ENCODE measurements at regions not wholly inside any gene's neighbourhood (a gene's known extent, or its start where the extent isn't known, plus 50 kb on each side); places are given as distances from the start of the nearest gene placed in this dataset.

DNA sequence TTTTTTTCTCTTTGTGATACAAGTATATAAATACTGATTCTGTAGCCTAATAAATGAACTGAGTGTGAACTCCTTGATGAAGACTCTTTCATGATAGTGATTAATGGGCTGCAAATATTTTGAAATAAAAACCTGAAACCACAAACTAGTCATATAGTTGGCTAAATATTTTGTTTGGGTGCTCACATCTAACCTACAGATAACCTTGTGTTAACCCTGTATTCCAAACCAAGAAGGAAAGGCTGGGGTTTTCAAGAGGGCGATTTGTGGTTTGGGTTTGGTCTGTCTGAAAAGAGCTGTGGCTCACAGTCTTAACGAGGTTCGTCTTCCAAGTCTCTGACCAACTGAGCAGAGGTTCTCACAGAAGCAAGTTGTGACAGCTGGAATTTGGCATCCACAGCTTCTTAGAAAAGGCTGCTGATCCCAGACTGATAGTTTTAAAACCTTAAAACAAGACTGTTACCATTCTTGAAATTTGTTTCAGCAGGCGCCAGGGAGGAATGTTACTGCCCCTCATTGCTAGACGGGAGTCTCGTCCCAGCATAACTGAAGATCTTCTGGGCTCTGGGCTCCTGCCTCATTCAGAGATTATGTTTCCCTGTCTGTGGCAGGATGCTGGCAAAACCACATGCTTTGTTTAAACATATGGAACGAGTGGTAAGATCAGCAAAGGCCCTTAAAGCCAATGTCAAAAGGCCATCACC lies 736.4 kb upstream of the MARCKS start:
- H3K27ac ChIP-seq (ENCODE audit: low read depth in 2 of 2, low read length in 1 of 2) = peak overlapping the region; percentile 89 to 94; a peak in 3 of 4 replicates
- no peaks in the 10 kb centered on the region for H3K79me2 ChIP-seq (ENCODE audit: insufficient read depth)
- peaks cover 43% of the 10 kb centered on the region for H3F3A ChIP-seq (replicated peaks; ENCODE audit: insufficient read depth)
- no peak overlapping the region for H3K4me3 ChIP-seq (ENCODE audit: low read depth in 2 of 2, low read length in 1 of 2)
- DNase-seq = no peak
- 10% methylated on average over 7 of the region's 7 CpGs for WGBS (ENCODE audit: low lambda C conversion rate)
- ChIA-PET CTCF (interaction anchor here (1.0 to 1.4 kb wide), 2 partner anchors 16 to 72 kb away, joined by 3 read pairs; no protein-coding TSS in a partner anchor), POLR2A (no interaction called here)
- H4K20me1 ChIP-seq (ENCODE audit: insufficient read depth) = no peaks in the 10 kb centered on the region
- peak overlapping the region; percentile 68; the same call in 1 of the 2 replicates for H3K9ac ChIP-seq
- no peak overlapping the region for H2AFZ ChIP-seq (ENCODE audit: low read depth)
- TF ChIP-seq RXRA (IDR thresholded peaks at IDR 0.05; ENCODE audit: borderline replicate concordance, low read depth) (peak; percentile 97), TEAD4 (IDR thresholded peaks at IDR 0.05; ENCODE audit: borderline replicate concordance, insufficient read depth) (peak; percentile 93), JUND (IDR thresholded peaks at IDR 0.05) (peak; percentile 66), MAX (IDR thresholded peaks at IDR 0.05; ENCODE audit: low read depth) (peak; percentile 66), EP300 (IDR thresholded peaks at IDR 0.05; ENCODE audit: borderline replicate concordance in 1 of 2, low read depth in 1 of 2, low read length in 1 of 2) (peak in 1 of 2 experiments; percentile 97; a peak in 2 of 4 replicates), MEF2A (IDR thresholded peaks at IDR 0.05; ENCODE audit: borderline replicate concordance, low read depth) (peak; percentile 68), TCF12 (IDR thresholded peaks at IDR 0.05) (peak; percentile 92), PBX3 (IDR thresholded peaks at IDR 0.05) (peak; percentile 90), IRF3 (IDR thresholded peaks at IDR 0.05; ENCODE audit: low read depth, low read length) (no peak), SMC3 (IDR thresholded peaks at IDR 0.05; ENCODE audit: low read depth, low read length) (no peak; the same call in 1 of the 2 replicates), FOSL2 (IDR thresholded peaks at IDR 0.05; ENCODE audit: borderline replicate concordance, low read depth) (peak; percentile 31; the same call in 1 of the 2 replicates), NRF1 (IDR thresholded peaks at IDR 0.05; ENCODE audit: low read depth, low read length) (no peak), NFIC (IDR thresholded peaks at IDR 0.05; ENCODE audit: borderline replicate concordance) (peak; percentile 75), ELF1 (IDR thresholded peaks at IDR 0.05) (peak; percentile 19; the same call in 1 of the 2 replicates), CHD2 (IDR thresholded peaks at IDR 0.05; ENCODE audit: low read length, partially characterized antibody) (no peak), FOXM1 (IDR thresholded peaks at IDR 0.05; ENCODE audit: low read depth) (peak; percentile 86), TAF1 (IDR thresholded peaks at IDR 0.05; ENCODE audit: borderline replicate concordance, low read depth, low read length) (peak; percentile 54; the same call in 1 of the 2 replicates), SIN3A (IDR thresholded peaks at IDR 0.05; ENCODE audit: borderline replicate concordance, low read depth, low read length) (peak; percentile 17; the same call in 1 of the 2 replicates), EZH2phosphoT487 (IDR thresholded peaks at IDR 0.05; ENCODE audit: borderline replicate concordance, low read depth) (no peak)
- TF ChIP-seq, protein P1, sequence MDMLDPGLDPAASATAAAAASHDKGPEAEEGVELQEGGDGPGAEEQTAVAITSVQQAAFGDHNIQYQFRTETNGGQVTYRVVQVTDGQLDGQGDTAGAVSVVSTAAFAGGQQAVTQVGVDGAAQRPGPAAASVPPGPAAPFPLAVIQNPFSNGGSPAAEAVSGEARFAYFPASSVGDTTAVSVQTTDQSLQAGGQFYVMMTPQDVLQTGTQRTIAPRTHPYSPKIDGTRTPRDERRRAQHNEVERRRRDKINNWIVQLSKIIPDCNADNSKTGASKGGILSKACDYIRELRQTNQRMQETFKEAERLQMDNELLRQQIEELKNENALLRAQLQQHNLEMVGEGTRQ (IDR thresholded peaks at IDR 0.05; ENCODE audit: borderline replicate concordance, low read depth, low read length) = no peak
- TF ChIP-seq, protein P2, sequence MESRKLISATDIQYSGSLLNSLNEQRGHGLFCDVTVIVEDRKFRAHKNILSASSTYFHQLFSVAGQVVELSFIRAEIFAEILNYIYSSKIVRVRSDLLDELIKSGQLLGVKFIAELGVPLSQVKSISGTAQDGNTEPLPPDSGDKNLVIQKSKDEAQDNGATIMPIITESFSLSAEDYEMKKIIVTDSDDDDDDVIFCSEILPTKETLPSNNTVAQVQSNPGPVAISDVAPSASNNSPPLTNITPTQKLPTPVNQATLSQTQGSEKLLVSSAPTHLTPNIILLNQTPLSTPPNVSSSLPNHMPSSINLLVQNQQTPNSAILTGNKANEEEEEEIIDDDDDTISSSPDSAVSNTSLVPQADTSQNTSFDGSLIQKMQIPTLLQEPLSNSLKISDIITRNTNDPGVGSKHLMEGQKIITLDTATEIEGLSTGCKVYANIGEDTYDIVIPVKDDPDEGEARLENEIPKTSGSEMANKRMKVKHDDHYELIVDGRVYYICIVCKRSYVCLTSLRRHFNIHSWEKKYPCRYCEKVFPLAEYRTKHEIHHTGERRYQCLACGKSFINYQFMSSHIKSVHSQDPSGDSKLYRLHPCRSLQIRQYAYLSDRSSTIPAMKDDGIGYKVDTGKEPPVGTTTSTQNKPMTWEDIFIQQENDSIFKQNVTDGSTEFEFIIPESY (IDR thresholded peaks at IDR 0.05; ENCODE audit: borderline replicate concordance, low read depth) = 0 out of 2 replicates have a peak, but pooled peaks have one; percentile 39
- TF ChIP-seq, protein P3, sequence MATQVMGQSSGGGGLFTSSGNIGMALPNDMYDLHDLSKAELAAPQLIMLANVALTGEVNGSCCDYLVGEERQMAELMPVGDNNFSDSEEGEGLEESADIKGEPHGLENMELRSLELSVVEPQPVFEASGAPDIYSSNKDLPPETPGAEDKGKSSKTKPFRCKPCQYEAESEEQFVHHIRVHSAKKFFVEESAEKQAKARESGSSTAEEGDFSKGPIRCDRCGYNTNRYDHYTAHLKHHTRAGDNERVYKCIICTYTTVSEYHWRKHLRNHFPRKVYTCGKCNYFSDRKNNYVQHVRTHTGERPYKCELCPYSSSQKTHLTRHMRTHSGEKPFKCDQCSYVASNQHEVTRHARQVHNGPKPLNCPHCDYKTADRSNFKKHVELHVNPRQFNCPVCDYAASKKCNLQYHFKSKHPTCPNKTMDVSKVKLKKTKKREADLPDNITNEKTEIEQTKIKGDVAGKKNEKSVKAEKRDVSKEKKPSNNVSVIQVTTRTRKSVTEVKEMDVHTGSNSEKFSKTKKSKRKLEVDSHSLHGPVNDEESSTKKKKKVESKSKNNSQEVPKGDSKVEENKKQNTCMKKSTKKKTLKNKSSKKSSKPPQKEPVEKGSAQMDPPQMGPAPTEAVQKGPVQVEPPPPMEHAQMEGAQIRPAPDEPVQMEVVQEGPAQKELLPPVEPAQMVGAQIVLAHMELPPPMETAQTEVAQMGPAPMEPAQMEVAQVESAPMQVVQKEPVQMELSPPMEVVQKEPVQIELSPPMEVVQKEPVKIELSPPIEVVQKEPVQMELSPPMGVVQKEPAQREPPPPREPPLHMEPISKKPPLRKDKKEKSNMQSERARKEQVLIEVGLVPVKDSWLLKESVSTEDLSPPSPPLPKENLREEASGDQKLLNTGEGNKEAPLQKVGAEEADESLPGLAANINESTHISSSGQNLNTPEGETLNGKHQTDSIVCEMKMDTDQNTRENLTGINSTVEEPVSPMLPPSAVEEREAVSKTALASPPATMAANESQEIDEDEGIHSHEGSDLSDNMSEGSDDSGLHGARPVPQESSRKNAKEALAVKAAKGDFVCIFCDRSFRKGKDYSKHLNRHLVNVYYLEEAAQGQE (IDR thresholded peaks at IDR 0.05; ENCODE audit: low read depth, low read length) = peak; percentile 39; the same call in 1 of the 2 replicates
- peak overlapping the region; percentile 25 for H3K4me2 ChIP-seq
- H3K9me2 ChIP-seq = no peaks in the 10 kb centered on the region
- H3K27me3 ChIP-seq (ENCODE audit: insufficient read depth) = no peaks in the 10 kb centered on the region
- no peaks in the 10 kb centered on the region for H3K36me3 ChIP-seq (replicated peaks in 1 of 2; ENCODE audit: control insufficient read depth in 1 of 2, insufficient read depth in 2 of 2, low read length in 1 of 2)
- H3K9me3 ChIP-seq = peaks cover 16% of the 10 kb centered on the region
- peaks cover 0 to 14% of the 10 kb centered on the region in 2 experiments; a peak in 2 of 4 replicates for H3K4me1 ChIP-seq (ENCODE audit: control insufficient read depth in 1 of 2, insufficient read depth in 2 of 2, low read depth in 1 of 2, low read length in 1 of 2)

Data from SK-N-SH (cell line).